Peyer's patch (tissue), 4 donors: ENCODE measurements at regions not wholly inside any gene's neighbourhood (a gene's known extent, or its start where the extent isn't known, plus 50 kb on each side); places are given as distances from the start of the nearest gene placed in this dataset.
"Not testable (repeated sequence)": the region's sequence is repeated elsewhere in the genome, so short reads cannot be mapped to it uniquely, and the experiment has no call there.

ENCODE experiments used
- DNase-seq, 3 donors: peaks; one replicate each; pipeline ENCODE4 v3.0.0-alpha.2; 2017 to 2019
- H3K27ac ChIP-seq, 4 donors: fragments of 200-600 bp; sonication (generic); one replicate each; pipeline ENCODE4 v1.5.1; 2016 to 2019
- H3K27me3 ChIP-seq, 2 donors: fragments of 200-600 bp; sonication (generic); one replicate each; pipeline ENCODE4 v1.5.1; 2019
- H3K36me3 ChIP-seq, 3 donors: fragments of 200-600 bp; sonication (generic); one replicate each; pipeline ENCODE4 v1.5.1; 2016 to 2019
- H3K4me1 ChIP-seq, 4 donors: fragments of 200-600 bp; sonication (generic); one replicate each; pipeline ENCODE4 v1.5.1; 2016 to 2019
- H3K4me3 ChIP-seq, 4 donors: fragments of 200-600 bp; sonication (generic); 1 replicate in 3 of 4; 2 replicates in 1 of 4; pipeline ENCODE4 v1.5.1; 2016 to 2019; ENCODE audit warnings: mild to moderate bottlenecking in 1 of 4
- H3K9me3 ChIP-seq, 4 donors: fragments of 200-600 bp; sonication (generic); one replicate each; pipeline ENCODE4 v1.5.1; 2016 to 2019; ENCODE audit warnings: mild to moderate bottlenecking in 1 of 4
- POLR2A ChIP-seq, 2 donors: fragments of 450-650 bp; IDR thresholded peaks; one replicate each; pipeline ENCODE4 v1.5.1; 2017; ENCODE audit warnings: antibody characterized with exemption in 2 of 2, mild to moderate bottlenecking in 2 of 2, moderate library complexity in 2 of 2
- TF ChIP-seq, protein P1 (sequence below), 6 experiments: fragments of 450-650 bp in 4 of 6; fragments of 200-600 bp in 2 of 6; sonication (generic) in 1 of 6; IDR thresholded peaks; one replicate each; pipeline ENCODE4 v1.5.1; 2017 to 2019; ENCODE audit warnings: antibody characterized with exemption in 6 of 6, mild to moderate bottlenecking in 3 of 6, moderate library complexity in 1 of 6

GRCh38 chr6:60737764-60738425, 1548.1 kb downstream of the KHDRBS2 start:
- not testable (repeated sequence) for H3K9me3 ChIP-seq, DNase-seq, H3K4me3 ChIP-seq, H3K36me3 ChIP-seq, H3K4me1 ChIP-seq, H3K27ac ChIP-seq, H3K27me3 ChIP-seq

DNA sequence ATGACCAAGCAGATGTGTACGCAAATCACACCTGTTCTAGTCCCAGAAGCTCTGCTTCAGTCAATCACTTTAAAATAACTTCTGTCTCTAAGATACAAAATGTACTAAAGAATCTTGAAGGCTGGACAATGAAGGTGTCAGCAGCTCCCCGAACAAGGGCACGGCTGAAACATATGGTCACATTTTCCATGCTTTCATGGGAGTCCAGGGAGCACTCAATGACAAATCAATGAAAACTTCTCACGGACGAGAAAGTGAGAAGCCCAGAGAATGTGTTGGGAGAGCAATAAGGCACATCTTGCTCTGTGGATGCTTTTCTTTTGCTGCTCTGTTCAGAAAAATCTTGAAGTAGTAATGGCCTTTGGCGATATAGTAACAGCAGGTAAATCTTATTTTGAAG, 1548.7 kb downstream of the KHDRBS2 start:
- H3K4me3 ChIP-seq, H3K27me3 ChIP-seq, H3K4me1 ChIP-seq, H3K27ac ChIP-seq, H3K9me3 ChIP-seq, DNase-seq, H3K36me3 ChIP-seq: not testable (repeated sequence)

DNA sequence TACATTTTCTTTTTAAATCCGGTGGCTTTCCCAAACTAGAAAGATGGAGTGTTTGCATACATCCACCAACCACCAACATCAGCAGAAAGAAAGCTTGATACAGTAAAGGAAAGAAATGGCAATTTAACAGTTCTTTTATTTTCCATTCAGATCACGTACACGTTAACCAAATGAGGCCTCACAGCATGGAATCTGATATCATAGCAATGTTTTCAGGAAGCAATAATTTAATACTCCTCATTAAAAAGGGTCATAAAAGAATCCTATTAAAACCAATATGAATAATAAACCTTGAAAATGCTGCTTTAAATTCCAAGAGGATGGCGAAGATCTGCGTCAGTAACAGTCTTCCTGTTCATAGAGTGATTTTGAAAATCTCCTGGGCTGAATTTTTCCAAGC, 1562.1 kb downstream of the KHDRBS2 start:
- not testable (repeated sequence) for H3K4me1 ChIP-seq, H3K27ac ChIP-seq, H3K27me3 ChIP-seq, H3K36me3 ChIP-seq, DNase-seq, H3K4me3 ChIP-seq, H3K9me3 ChIP-seq

GRCh38 chr6:60695232-60695631, 1590.8 kb downstream of the KHDRBS2 start:
- Histone ChIP-seq H3K9me3 (no peaks in the 10 kb centered on the region), H3K4me1 (no peaks in the 10 kb centered on the region), H3K36me3 (no peaks in the 10 kb centered on the region), H3K27me3 (no peaks in the 10 kb centered on the region), H3K4me3 (no peak overlapping the region), H3K27ac (no peak overlapping the region)
- no peak for DNase-seq
- TF ChIP-seq POLR2A (IDR thresholded peaks at IDR 0.05) = no peak
- TF ChIP-seq, protein P1, sequence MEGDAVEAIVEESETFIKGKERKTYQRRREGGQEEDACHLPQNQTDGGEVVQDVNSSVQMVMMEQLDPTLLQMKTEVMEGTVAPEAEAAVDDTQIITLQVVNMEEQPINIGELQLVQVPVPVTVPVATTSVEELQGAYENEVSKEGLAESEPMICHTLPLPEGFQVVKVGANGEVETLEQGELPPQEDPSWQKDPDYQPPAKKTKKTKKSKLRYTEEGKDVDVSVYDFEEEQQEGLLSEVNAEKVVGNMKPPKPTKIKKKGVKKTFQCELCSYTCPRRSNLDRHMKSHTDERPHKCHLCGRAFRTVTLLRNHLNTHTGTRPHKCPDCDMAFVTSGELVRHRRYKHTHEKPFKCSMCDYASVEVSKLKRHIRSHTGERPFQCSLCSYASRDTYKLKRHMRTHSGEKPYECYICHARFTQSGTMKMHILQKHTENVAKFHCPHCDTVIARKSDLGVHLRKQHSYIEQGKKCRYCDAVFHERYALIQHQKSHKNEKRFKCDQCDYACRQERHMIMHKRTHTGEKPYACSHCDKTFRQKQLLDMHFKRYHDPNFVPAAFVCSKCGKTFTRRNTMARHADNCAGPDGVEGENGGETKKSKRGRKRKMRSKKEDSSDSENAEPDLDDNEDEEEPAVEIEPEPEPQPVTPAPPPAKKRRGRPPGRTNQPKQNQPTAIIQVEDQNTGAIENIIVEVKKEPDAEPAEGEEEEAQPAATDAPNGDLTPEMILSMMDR (IDR thresholded peaks at IDR 0.05) = no peak

DNA sequence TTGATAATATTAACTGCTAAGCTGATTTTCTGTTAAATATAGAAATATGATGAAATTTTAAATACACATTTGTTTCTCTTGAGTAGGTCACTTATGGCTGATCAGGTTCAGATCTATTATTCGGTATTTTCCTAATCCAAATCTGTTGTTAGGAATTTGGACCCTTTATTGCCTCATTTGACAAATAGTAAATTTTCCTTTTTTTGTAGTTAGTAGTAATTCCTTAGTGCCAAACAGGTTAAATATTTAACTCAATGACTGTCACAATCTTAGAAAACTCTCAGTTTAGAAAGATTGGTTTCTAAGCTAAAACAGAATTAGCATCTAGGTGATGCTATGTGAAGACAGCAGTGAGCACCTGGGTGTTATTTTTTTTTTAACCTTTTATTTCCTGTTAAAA, 1598.9 kb downstream of the KHDRBS2 start:
- H3K4me3 ChIP-seq = no peak overlapping the region
- TF ChIP-seq POLR2A (IDR thresholded peaks at IDR 0.05) = no peak
- TF ChIP-seq, protein P1 (IDR thresholded peaks at IDR 0.05) = no peak
- H3K9me3 ChIP-seq = no peaks in the 10 kb centered on the region
- H3K27me3 ChIP-seq = no peaks in the 10 kb centered on the region
- DNase-seq = no peak
- H3K27ac ChIP-seq = no peak overlapping the region
- no peaks in the 10 kb centered on the region for H3K4me1 ChIP-seq
- H3K36me3 ChIP-seq = no peaks in the 10 kb centered on the region

DNA sequence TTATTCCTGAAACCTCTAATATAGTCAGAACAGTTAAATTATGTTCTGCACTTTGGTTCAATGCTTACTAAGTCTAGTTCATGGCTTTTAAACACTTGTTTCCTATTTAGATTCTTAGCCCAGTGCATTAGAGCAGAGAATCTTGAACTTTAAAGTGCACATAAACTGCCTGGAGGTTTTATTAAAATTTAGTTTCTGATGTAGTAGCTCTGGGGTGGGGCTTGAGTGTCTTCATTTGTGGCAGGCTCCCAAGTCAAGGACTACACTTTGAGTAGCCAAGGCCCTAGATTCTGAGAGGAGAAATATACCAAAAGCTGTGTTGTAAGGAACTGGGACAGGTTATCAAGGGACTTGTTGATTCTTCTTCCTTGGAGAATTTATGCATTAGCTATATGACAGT, 1604.2 kb downstream of the KHDRBS2 start:
- H3K4me1 ChIP-seq = no peaks in the 10 kb centered on the region
- H3K9me3 ChIP-seq = no peaks in the 10 kb centered on the region
- no peak overlapping the region for H3K4me3 ChIP-seq
- DNase-seq = no peak
- no peak for TF ChIP-seq POLR2A (IDR thresholded peaks at IDR 0.05)
- TF ChIP-seq, protein P1 (IDR thresholded peaks at IDR 0.05) = no peak
- H3K27ac ChIP-seq = no peak overlapping the region
- no peaks in the 10 kb centered on the region for H3K27me3 ChIP-seq
- H3K36me3 ChIP-seq = no peaks in the 10 kb centered on the region

GRCh38 chr6:60679175-60679574, 1606.8 kb downstream of the KHDRBS2 start:
- DNase-seq = no peak

More at GRCh38 chr6:60679175-60679574, 1606.8 kb downstream of the KHDRBS2 start:
- no peak for TF ChIP-seq POLR2A (IDR thresholded peaks at IDR 0.05)
- TF ChIP-seq, protein P1 (IDR thresholded peaks at IDR 0.05) = no peak
- H3K4me1 ChIP-seq = no peaks in the 10 kb centered on the region
- H3K36me3 ChIP-seq = no peaks in the 10 kb centered on the region
- no peak overlapping the region for H3K4me3 ChIP-seq
- H3K27me3 ChIP-seq = no peaks in the 10 kb centered on the region
- no peaks in the 10 kb centered on the region for H3K9me3 ChIP-seq
- no peak overlapping the region for H3K27ac ChIP-seq
